Stomach (tissue), 4 donors: ENCODE measurements at regions not wholly inside any gene's neighbourhood (a gene's known extent, or its start where the extent isn't known, plus 50 kb on each side); places are given as distances from the start of the nearest gene placed in this dataset.

Experiments
- EP300 ChIP-seq: sonication (generic); formaldehyde crosslinking; IDR thresholded peaks from one replicate; pipeline ENCODE4 v1.6.1; 2017; ENCODE audit warnings: antibody characterized with exemption
- POLR2A ChIP-seq, 4 donors: fragments of 450-650 bp; IDR thresholded peaks; one replicate each; pipeline ENCODE4 v1.6.1; 2016; ENCODE audit warnings: antibody characterized with exemption in 4 of 4, control low read depth in 2 of 4, mild to moderate bottlenecking in 1 of 4, moderate library complexity in 1 of 4
- POLR2AphosphoS5 ChIP-seq, 3 donors: sonication (generic); formaldehyde crosslinking; IDR thresholded peaks; one replicate each; pipeline ENCODE4 v1.6.1; 2016; ENCODE audit warnings: antibody characterized with exemption in 3 of 3
- TF ChIP-seq, protein P1 (sequence below), 7 experiments: fragments of 450-650 bp in 4 of 7; fragments of 200-600 bp in 3 of 7; sonication (generic) in 3 of 7; IDR thresholded peaks; one replicate each; pipeline ENCODE4 v1.5.1; 2016 to 2019; ENCODE audit warnings: antibody characterized with exemption in 7 of 7, control low read depth in 2 of 7, mild to moderate bottlenecking in 1 of 7

DNA sequence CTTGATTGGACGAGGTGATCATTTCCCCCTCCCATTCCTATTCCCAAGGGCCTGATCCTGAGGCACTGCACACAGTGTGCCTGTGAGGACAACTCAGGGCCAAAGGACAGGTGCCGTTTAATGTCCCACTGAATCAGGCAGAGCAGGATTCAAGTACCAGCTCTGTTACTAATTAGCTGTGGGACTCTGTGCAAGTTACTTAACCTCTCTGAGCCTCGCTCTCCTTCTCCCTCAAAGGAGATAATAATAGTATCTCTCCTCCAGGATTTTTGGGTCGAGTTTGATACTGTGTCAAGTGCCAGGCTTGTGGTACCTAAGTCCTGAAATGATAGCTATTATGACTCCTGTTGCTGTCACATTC is 86.8 kb upstream of the NKD1 start:
- TF ChIP-seq, protein P1, sequence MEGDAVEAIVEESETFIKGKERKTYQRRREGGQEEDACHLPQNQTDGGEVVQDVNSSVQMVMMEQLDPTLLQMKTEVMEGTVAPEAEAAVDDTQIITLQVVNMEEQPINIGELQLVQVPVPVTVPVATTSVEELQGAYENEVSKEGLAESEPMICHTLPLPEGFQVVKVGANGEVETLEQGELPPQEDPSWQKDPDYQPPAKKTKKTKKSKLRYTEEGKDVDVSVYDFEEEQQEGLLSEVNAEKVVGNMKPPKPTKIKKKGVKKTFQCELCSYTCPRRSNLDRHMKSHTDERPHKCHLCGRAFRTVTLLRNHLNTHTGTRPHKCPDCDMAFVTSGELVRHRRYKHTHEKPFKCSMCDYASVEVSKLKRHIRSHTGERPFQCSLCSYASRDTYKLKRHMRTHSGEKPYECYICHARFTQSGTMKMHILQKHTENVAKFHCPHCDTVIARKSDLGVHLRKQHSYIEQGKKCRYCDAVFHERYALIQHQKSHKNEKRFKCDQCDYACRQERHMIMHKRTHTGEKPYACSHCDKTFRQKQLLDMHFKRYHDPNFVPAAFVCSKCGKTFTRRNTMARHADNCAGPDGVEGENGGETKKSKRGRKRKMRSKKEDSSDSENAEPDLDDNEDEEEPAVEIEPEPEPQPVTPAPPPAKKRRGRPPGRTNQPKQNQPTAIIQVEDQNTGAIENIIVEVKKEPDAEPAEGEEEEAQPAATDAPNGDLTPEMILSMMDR (IDR thresholded peaks at IDR 0.05) = no peak
- no peak for TF ChIP-seq POLR2A (IDR thresholded peaks at IDR 0.05)
- TF ChIP-seq EP300 = no peak
- TF ChIP-seq POLR2AphosphoS5 (IDR thresholded peaks at IDR 0.05) = no peak
